HG03039 (cell line): ENCODE measurements at regions not wholly inside any gene's neighbourhood (a gene's known extent, or its start where the extent isn't known, plus 50 kb on each side); places are given as distances from the start of the nearest gene placed in this dataset.
A peak's percentile ranks its signal among the peaks of the same experiment; 100 is the strongest.

Source experiments
- ATAC-seq: cut with Tn5 transposase; IDR thresholded peaks from one replicate; pipeline ENCODE4 v1.9.1; 2021; ENCODE audit warnings: mild to moderate bottlenecking, moderate library complexity; ENCODE audit not compliant: unreplicated experiment

- no peak for ATAC-seq
Measured at GRCh38 chr12:124459852-124460645, 107.4 kb downstream of the NCOR2 start.

- no peak for ATAC-seq
Measured at GRCh38 chr12:124458992-124459851, 108.2 kb downstream of the NCOR2 start.

GRCh38 chr12:124458220-124458991 lies 109.0 kb downstream of the NCOR2 start:
- ATAC-seq, result no peak

GRCh38 chr12:124457287-124458219 lies 109.9 kb downstream of the NCOR2 start:
- ATAC-seq, result peak; percentile 34

GRCh38 chr12:124456652-124457152 lies 110.7 kb downstream of the NCOR2 start:
- no peak for ATAC-seq

GRCh38 chr12:124456133-124456651 lies 111.2 kb downstream of the NCOR2 start:
- no peak for ATAC-seq

- no peak for ATAC-seq
Measured at GRCh38 chr12:124455336-124455735, 112.1 kb downstream of the NCOR2 start.

- ATAC-seq, result no peak
Measured at GRCh38 chr12:124454735-124455134, 112.7 kb downstream of the NCOR2 start.

- no peak for ATAC-seq
Measured at GRCh38 chr12:124454352-124454725, 113.1 kb downstream of the NCOR2 start.

- peak; percentile 57 for ATAC-seq
Measured at GRCh38 chr12:124453419-124454351, 113.7 kb downstream of the NCOR2 start.

- no peak for ATAC-seq
Measured at GRCh38 chr12:124452576-124453331, 114.7 kb downstream of the NCOR2 start.

- no peak for ATAC-seq
Measured at GRCh38 chr12:124451637-124452243, 115.7 kb downstream of the NCOR2 start.

GRCh38 chr12:124451016-124451415 lies 116.4 kb downstream of the NCOR2 start:
- ATAC-seq, result no peak

GRCh38 chr12:124450376-124450750 lies 117.0 kb downstream of the NCOR2 start:
- no peak for ATAC-seq

GRCh38 chr12:124449623-124450375 lies 117.6 kb downstream of the NCOR2 start:
- no peak for ATAC-seq

- ATAC-seq, result no peak
Measured at GRCh38 chr12:124448955-124449622, 118.3 kb downstream of the NCOR2 start.
